Transverse colon (tissue), 4 donors: ENCODE measurements at regions not wholly inside any gene's neighbourhood (a gene's known extent, or its start where the extent isn't known, plus 50 kb on each side); places are given as distances from the start of the nearest gene placed in this dataset.

Source experiments
- EP300 ChIP-seq: sonication (generic); formaldehyde crosslinking; IDR thresholded peaks from one replicate; pipeline ENCODE4 v1.6.1; 2017; ENCODE audit warnings: antibody characterized with exemption, low read depth
- POLR2A ChIP-seq: fragments of 450-650 bp; IDR thresholded peaks from one replicate; pipeline ENCODE4 v1.6.1; 2016; ENCODE audit warnings: antibody characterized with exemption, mild to moderate bottlenecking, moderate library complexity
- POLR2AphosphoS5 ChIP-seq, 3 donors: sonication (generic); formaldehyde crosslinking; IDR thresholded peaks; one replicate each; pipeline ENCODE4 v1.6.1; 2016; ENCODE audit warnings: antibody characterized with exemption in 3 of 3
- TF ChIP-seq, protein P1 (sequence below), 5 experiments: fragments of 200-600 bp in 3 of 5; fragments of 450-650 bp in 2 of 5; sonication (generic) in 3 of 5; IDR thresholded peaks; 1 replicate in 2 of 5; 2 replicates in 3 of 5; pipeline ENCODE4 v1.5.1; 2016 to 2017; ENCODE audit warnings: antibody characterized with exemption in 5 of 5, inconsistent platforms in 3 of 5, mild to moderate bottlenecking in 2 of 5, moderate library complexity in 1 of 5

DNA sequence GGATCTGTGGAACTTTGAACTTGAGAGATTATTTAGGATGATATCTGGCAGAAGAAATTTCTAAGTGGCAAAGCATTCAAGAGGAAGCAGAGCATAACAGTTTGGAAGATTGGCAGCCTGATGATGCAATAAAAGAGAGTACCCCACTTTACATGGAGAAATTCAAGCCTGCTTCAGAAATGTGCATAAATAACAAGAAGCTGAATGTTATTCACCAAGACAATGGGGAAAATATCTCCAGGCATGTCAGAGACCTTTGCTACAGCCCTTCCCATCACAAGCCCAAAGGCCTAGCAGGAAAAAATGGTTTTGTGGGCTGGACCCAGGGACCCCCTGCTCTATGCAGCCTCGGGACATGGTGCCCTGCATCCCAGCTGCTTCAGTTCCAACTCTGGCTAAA is 420.8 kb downstream of the DTHD1 start:
- TF ChIP-seq, protein P1, sequence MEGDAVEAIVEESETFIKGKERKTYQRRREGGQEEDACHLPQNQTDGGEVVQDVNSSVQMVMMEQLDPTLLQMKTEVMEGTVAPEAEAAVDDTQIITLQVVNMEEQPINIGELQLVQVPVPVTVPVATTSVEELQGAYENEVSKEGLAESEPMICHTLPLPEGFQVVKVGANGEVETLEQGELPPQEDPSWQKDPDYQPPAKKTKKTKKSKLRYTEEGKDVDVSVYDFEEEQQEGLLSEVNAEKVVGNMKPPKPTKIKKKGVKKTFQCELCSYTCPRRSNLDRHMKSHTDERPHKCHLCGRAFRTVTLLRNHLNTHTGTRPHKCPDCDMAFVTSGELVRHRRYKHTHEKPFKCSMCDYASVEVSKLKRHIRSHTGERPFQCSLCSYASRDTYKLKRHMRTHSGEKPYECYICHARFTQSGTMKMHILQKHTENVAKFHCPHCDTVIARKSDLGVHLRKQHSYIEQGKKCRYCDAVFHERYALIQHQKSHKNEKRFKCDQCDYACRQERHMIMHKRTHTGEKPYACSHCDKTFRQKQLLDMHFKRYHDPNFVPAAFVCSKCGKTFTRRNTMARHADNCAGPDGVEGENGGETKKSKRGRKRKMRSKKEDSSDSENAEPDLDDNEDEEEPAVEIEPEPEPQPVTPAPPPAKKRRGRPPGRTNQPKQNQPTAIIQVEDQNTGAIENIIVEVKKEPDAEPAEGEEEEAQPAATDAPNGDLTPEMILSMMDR (IDR thresholded peaks at IDR 0.05): no peak
- TF ChIP-seq EP300 (no peak), POLR2AphosphoS5 (IDR thresholded peaks at IDR 0.05) (no peak), POLR2A (no peak)
